D721Med (cell line): ENCODE measurements at regions not wholly inside any gene's neighbourhood (a gene's known extent, or its start where the extent isn't known, plus 50 kb on each side); places are given as distances from the start of the nearest gene placed in this dataset.

ENCODE experiments used
- DNase-seq: peaks from one replicate; pipeline ENCODE4 v3.0.0; 2011; ENCODE audit warnings: low spot score; ENCODE audit not compliant: insufficient read length
- FAIRE-seq: peaks from 2 replicates; lab custom pipeline; 2011; peaks lifted over from hg19 to GRCh38; lab: Jason Lieb, UNC
- TF ChIP-seq, protein P1 (sequence below): IDR thresholded peaks from 2 replicates; pipeline ENCODE4 v1.5.1; 2012; ENCODE audit warnings: mild to moderate bottlenecking, control low read depth; ENCODE audit not compliant: insufficient read depth; ENCODE audit errors: missing control alignments

DNA sequence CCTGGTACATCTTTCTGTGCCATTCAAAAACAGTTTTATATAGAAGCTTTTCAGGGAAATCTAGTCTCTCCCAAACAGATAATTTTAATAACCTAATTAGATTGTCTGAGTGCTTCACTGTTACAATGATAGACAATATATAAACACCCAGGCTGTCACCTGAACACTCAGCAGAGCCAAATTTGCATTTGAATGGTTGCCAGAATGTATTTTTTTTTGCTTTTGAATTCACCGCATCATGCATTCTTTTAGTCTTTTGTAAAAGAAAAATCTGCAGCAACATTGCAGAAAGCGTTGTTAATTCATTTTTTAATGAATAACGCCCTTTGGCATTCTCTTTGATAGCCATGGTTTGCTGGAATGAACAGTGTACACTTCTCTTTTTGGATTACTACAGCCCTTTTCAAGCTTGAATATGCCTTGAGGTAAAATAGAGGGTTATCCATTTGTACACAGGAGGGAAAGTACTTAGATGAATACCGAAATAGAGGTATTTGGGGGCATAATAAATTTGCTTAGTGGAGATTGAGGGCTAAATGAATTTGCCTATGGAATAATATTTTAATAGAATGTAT is 175.0 kb upstream of the EPHA5 start:
- DNase-seq = no peak
- FAIRE-seq = no peak
- TF ChIP-seq, protein P1, sequence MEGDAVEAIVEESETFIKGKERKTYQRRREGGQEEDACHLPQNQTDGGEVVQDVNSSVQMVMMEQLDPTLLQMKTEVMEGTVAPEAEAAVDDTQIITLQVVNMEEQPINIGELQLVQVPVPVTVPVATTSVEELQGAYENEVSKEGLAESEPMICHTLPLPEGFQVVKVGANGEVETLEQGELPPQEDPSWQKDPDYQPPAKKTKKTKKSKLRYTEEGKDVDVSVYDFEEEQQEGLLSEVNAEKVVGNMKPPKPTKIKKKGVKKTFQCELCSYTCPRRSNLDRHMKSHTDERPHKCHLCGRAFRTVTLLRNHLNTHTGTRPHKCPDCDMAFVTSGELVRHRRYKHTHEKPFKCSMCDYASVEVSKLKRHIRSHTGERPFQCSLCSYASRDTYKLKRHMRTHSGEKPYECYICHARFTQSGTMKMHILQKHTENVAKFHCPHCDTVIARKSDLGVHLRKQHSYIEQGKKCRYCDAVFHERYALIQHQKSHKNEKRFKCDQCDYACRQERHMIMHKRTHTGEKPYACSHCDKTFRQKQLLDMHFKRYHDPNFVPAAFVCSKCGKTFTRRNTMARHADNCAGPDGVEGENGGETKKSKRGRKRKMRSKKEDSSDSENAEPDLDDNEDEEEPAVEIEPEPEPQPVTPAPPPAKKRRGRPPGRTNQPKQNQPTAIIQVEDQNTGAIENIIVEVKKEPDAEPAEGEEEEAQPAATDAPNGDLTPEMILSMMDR = no peak

DNA sequence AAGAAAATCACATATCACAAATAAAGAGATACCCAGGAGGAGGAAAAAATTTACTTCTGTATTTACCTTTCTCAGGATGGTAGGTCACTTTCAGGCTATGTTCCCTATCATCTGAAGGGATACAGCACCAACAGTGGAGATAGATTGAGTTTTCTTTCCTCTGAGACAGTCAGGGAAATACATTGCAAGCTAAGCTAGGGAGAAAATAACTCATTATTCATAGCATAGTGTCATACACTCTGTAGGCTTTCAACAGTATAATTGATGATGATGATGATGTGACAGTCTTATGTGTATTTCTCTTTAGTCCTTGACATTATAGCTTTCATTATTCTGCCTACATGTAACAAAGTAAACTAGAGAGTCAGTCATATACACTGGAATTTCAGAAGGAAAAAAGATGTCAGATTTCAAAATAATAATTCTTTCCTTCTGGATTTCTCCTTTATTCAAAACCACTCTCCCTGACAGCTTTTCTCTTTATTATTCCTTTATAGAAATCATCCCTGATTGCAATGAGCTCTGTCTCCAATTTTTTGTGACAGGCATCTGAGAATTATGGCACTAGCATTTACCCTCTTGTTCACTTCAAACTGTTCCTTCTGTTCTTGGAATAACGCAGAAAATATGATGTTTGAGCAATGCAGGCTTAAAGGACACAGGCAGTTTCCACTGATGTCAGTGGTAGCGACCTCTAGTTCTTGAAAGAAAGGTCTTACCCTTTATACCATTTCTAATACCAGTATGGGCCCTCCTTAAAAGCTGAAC is 169.1 kb upstream of the EPHA5 start:
- DNase-seq = no peak
- TF ChIP-seq, protein P1 = no peak
- FAIRE-seq = no peak

DNA sequence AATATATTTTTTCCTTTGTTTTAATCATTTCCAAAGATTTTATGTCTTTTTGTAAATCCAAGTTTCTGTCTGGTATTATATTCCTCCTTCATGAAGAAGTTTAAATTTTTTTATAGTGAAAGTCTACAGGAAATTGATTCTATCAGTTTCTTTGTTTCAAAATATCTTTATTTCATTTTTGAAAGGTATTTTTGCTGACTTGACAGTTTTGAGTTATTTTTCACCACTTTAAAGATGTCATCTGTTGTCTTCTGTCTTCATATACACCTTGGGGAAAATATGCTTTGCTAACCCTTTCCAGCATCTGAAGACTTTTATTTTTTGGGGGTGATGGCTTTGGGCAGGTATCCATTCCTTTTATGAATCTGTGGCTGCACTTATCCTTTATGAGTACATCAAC is 164.4 kb upstream of the EPHA5 start:
- DNase-seq (no peak), FAIRE-seq (no peak)
- TF ChIP-seq, protein P1 = no peak

DNA sequence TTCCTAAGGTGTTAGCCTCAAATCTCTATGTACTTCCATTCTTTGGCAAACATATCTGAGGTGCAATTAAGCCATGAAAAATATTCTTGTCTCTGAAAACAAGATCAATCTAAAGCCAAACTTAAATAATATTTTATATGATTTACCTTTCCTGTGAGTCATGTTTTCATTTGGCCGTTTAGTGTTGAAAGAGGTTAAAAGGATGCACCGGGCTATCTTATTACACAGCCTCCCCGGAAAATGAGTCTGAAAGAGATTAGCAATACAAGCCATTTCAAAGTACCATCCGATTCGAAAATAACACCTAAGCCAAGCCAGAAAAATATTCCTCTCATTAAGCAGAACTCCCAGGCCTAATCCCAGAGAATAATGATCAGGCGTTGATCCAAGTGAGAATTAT is 161.5 kb upstream of the EPHA5 start:
- DNase-seq = no peak
- TF ChIP-seq, protein P1 = no peak
- no peak for FAIRE-seq

DNA sequence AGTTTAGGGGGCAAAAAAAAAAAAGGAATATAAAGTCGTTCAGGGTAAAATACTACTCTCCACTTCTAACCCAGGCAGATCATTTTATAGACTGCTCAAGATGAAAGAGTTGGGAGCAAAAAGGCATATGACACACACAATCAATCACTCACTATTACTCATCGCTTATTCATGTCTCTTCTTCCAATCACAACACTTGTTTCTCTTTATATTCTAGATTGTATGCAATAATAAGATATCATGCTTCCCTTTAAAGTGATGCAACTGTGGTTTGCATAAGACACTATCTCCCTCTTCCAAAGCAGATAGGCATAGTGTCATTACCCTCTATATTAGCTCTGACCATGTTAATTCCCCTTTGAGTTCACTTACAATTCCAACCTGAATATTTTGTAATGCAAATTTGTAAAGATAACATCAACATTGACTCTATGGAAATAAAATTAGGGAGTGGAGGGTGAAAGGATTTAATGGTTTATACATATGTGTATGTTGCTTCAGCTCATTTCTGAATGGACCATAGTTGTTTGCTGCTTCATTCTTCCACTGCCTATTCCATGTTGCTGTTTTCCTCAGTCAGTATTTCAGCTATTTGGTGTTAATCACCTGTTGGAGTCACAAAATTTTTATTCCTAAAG is 154.9 kb upstream of the EPHA5 start:
- DNase-seq = no peak
- no peak for FAIRE-seq
- TF ChIP-seq, protein P1 = no peak

DNA sequence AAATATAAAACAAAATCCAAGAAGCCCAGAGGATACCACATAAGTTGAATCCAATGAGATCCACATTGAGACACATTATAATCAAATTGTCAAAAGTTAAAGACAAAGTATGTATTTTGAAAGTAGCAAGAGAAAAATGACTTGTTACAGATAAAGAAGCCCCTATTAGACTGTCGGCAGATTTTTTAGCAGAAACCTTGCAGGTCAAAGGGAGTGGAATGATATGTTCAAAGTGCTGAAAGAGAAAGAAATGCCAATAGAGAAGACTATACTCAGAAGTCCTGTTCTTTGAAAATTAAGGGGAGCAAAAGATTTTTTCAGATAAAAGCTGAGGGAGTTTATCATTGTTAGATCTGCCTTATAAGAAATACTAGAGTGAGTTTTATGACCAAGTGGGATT is 148.9 kb upstream of the EPHA5 start:
- TF ChIP-seq, protein P1 = no peak
- FAIRE-seq = no peak
- no peak for DNase-seq
